HS-5 (cell line): ENCODE measurements at regions not wholly inside any gene's neighbourhood (a gene's known extent, or its start where the extent isn't known, plus 50 kb on each side); places are given as distances from the start of the nearest gene placed in this dataset.
A peak's percentile ranks its signal among the peaks of the same experiment; 100 is the strongest.

ENCODE experiments used
- DNase-seq: peaks from one replicate; pipeline ENCODE4 v3.0.0-alpha.2; 2012; ENCODE audit warnings: low read depth

GRCh38 chr11:112357488-112357887 is 96.8 kb upstream of the PLET1 start:
- no peak for DNase-seq

DNA sequence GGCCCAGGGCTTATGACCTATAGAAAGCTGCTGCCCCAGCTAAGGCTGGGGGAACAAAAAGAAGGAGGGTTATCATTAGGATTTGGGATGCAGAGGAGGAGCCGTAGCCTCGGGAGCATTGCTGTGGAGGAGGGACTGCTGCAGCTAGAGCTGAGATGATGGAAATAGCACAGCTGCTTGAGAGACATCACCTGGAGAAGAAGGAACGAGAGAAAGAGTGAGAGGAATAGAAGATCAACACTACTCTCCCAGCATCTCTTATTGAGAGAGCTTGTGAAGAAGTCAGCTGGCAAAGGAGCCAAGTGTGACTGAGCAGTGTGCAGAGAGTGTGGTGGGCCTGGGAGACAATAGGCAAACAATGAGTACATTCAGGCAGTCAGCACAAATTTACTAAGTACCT is 100.7 kb upstream of the PLET1 start:
- DNase-seq = no peak

DNA sequence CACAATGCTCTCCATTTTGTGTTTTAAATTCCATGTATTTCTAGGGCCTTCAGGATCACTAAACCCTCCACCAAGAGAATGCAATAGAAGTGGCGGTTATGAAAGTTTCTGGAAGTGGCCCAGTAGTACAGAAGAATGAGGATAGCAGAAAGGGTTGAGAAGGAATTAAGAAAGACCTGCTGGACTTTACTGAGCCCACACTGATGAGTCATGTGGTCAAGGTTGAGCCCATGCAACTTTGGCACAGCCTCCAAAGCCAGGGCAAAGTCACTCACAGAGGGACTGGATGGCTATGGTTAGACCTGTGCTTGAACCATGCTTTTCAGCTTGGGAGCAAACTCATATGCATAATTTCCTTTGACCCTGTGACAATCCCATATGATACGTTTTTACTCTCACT is 102.9 kb upstream of the PLET1 start:
- no peak for DNase-seq

- peak; percentile 71 for DNase-seq
These were observed 104.4 kb upstream of the PLET1 start for GRCh38 chr11:112364962-112365481.

GRCh38 chr11:112366012-112366411 is 105.4 kb upstream of the PLET1 start:
- no peak for DNase-seq

DNA sequence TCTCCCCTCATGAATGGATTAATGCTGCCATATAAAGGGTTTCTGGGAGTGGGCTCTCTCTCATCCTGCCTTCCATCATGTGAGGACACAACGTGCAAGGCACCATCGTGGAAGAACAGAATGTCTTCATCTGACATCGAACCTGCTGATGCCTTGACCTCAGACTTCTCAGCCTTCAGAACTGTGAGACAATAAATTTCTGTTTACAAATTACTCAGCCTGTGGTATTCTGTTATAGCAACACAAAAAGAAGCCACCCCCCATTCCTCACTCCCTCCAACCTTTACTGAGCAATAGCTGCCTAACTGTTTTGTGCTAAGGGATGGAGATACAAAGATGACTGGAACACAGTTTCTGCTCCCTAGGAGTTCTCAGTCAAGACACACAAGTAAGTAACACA is 106.1 kb upstream of the PLET1 start:
- DNase-seq = no peak

DNA sequence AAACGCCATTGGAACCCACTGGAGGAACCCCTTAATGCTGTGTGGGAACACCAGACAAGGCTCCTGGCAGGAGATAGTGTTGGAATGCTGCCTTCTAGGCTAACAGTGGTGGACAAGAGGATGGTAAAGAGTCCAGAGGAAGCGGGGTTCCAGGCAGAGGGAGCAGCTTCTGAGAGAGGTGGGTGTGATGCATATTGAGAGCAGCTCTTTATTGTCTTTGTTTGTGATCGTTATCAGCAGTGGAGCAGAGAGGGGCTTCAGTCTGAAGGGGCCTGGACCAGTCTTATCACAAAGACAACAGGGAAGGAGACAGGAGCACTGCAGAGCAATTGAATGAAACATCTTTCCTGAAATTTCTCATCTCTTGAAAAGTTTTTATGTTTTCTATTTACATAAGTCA is 106.8 kb upstream of the PLET1 start:
- no peak for DNase-seq

- no peak for DNase-seq
These were observed 107.2 kb upstream of the PLET1 start for GRCh38 chr11:112367895-112368294.

DNA sequence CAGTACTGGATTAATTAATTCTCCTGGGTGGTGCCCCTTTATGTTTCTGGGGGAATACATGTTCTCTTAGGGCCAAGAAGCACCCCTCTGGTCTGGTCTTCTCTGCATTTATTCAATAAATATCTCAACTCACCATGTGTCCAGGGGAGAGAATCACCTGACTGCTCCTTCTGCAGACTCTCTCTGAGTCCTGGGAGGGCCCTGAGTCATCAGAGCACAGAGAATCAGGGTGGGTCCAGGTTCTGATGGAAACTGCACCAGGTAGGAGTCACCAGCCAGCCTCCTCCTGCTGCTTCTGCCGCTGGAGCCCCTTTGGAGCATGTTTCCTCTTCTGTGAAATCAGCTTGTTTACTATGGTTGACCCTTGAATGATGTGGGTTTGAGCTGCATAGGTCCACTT is 107.7 kb upstream of the PLET1 start:
- no peak for DNase-seq

- DNase-seq = no peak
These were observed 108.7 kb upstream of the PLET1 start for GRCh38 chr11:112369374-112369773.

GRCh38 chr11:112369916-112370315 is 109.3 kb upstream of the PLET1 start:
- no peak for DNase-seq

- DNase-seq = no peak
These were observed 114.0 kb upstream of the PLET1 start for GRCh38 chr11:112374486-112375140.

DNA sequence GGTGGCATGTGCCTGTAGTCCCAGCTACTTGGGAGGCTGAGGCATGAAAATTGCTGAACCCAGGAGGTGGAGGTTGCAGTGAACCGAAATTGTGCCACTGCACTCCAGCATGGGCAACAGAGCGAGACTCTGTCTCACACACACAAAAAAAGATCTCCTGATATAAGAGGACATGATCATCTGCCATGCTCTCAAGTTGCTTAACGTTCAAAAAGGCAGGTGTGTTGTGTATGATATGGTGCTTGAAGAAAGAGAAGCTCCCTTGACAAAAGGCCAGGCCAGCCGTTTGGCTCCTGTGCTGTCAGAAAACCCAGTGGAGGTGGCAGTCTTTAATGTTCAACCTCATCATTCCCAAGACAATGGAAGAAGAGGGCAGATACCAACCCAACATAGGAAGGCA is 117.3 kb upstream of the PLET1 start:
- no peak for DNase-seq

DNA sequence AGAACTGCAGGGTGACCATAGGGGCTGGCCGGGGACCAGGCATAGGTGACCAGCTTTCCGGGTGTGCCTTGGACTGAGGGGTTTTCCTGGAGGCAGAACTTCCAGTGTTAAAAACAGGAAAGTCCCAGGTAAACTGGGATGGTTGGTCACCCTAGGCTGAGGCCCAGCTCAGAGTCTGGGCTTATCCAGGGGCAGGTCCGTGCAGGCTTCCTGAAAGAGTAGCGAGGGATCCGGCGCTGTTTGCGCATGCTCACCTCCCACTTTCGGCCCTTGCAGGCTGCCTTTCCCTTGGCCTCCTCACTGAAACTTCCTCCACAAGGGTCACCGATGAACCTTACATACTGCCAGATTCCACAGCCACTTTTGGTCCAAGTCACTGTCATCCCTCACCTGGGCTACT is 119.8 kb upstream of the PLET1 start:
- no peak for DNase-seq

DNA sequence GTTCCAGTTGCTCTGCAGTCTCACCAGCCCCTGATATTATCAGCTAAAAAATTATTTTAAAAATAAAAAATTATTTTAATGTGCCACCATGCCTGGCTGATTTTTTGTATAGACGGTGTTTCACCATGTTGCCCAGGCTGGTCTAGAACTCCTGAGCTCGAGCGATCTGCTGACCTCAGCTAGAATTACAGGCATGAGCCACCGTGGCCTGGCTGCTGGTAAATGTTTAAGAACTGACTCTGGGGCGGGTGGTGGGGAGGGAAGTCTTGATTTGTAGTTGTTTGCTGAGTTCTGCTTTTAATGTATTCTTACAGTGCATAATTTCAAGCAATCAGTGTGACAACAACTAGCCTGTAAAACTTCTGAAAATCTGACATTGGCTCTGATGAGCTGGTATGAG is 120.9 kb upstream of the PLET1 start:
- no peak for DNase-seq

DNA sequence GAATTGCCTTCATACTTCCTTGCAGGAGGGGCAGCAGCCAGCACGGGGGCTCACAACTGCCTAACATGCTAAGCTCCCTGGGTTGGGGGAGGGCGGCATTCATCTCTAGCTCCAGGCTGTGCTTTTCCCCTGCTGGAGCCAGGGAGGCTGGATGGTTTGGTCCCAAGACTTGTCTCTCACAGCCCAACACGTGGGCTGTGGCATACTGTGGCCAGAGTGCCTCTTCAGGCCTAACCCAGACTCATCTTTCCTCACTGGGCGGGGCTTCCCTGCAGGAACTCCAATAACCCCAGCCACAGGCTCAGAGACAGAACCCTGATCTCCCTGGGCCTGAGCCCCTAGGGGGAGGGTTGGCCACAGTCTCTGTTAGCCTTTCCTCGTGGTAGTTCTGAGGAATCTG is 121.9 kb upstream of the PLET1 start:
- DNase-seq = no peak

GRCh38 chr11:112388496-112388895 is 127.8 kb upstream of the PLET1 start:
- no peak for DNase-seq

- DNase-seq = no peak
These were observed 130.4 kb upstream of the PLET1 start for GRCh38 chr11:112391086-112391485.

DNA sequence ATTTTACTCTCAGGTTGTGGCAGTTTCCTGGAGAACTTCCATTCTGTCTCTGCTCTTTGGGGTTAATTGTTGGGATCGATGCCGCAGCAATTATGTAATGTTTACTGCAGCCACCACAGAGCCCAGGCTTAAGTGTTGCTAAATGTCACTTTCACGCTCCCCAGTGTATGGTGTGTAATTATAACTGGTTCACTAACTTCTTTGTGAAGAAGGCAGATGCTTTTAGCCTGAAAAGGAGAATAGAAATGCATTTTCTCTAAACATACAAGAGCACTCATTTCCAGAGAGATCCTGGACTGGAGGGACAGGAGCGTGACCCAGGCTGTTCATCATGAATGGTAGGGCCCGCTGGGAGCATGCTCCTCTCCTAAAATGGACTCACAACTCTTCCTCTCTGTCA is 132.2 kb upstream of the PLET1 start:
- DNase-seq = no peak

DNA sequence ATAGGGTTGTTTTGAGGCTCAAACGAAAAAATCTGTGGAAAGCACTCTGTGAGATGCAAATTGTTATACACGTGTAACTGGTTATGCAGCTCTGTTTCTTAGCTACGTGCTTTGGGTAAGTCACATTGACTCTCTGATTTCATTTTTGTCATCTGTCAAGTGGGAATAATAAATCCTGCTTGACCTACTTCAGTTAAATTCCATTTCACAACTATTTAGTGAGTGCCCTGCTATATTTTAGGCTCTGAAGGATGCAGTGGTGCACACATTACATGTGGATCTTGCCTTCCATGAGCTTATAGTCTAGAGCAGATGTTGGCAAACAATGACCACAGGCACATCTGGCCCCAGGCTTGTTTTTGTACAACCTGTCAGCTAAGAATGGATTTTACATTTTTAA is 133.6 kb upstream of the PLET1 start:
- no peak for DNase-seq

DNA sequence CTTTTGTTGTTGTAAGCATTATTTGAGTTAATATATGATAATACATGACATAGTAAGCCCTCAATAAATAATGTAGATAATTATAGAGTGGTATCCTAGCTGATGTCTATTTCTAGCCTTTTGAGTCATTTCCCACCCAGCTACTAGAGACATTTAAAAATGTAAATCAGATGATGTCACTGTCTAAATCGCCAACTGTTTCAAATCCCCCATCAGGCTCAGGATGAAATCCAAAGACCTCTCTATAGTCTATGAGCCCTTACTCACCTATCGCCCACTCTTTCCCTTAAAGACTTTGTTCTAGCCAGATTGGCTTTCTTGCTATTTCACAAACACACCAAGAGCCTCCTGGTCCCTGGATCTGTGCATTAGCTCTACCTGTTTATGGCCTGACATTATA is 135.4 kb upstream of the PLET1 start:
- DNase-seq = no peak

- DNase-seq = no peak
These were observed 138.3 kb upstream of the PLET1 start for GRCh38 chr11:112398798-112399478.

GRCh38 chr11:112400476-112401014 is 139.9 kb upstream of the PLET1 start:
- DNase-seq = no peak
